H9 (cell line): ENCODE measurements at regions not wholly inside any gene's neighbourhood (a gene's known extent, or its start where the extent isn't known, plus 50 kb on each side); places are given as distances from the start of the nearest gene placed in this dataset.

ENCODE experiments used
- DNase-seq: peaks from one replicate; pipeline ENCODE4 v3.0.0-alpha.2; 2017
- H2AFZ ChIP-seq: one replicate; pipeline ENCODE4 v1.6.1; 2013; ENCODE audit warnings: mild to moderate bottlenecking, low read length, control low read depth, moderate library complexity
- H2AK5ac ChIP-seq: 2 replicates; pipeline ENCODE4 v1.6.1; 2013; ENCODE audit warnings: low read length, control low read depth, mixed read lengths; ENCODE audit not compliant: insufficient read length
- H2BK120ac ChIP-seq: one replicate; pipeline ENCODE4 v1.6.1; 2013; ENCODE audit warnings: low read depth, mild to moderate bottlenecking, low read length, control low read depth, inconsistent platforms; ENCODE audit not compliant: poor library complexity, severe bottlenecking
- H2BK12ac ChIP-seq: 2 replicates; pipeline ENCODE4 v1.6.1; 2013; ENCODE audit warnings: low read length, control low read depth, mixed read lengths, low read depth; ENCODE audit not compliant: insufficient read length
- H2BK15ac ChIP-seq: 2 replicates; pipeline ENCODE4 v1.6.1; 2013; ENCODE audit warnings: low read depth, low read length, control low read depth
- H2BK20ac ChIP-seq: one replicate; pipeline ENCODE4 v1.6.1; 2013; ENCODE audit warnings: low read depth, mild to moderate bottlenecking, low read length, control low read depth, inconsistent platforms; ENCODE audit not compliant: poor library complexity, severe bottlenecking
- H2BK5ac ChIP-seq: 2 replicates; pipeline ENCODE4 v1.6.1; 2013; ENCODE audit warnings: low read length, control low read depth, mixed read lengths; ENCODE audit not compliant: insufficient read length
- H3K14ac ChIP-seq: 2 replicates; pipeline ENCODE4 v1.6.1; 2013; ENCODE audit warnings: low read length, control low read depth; ENCODE audit not compliant: insufficient read depth
- H3K18ac ChIP-seq: 2 replicates; pipeline ENCODE4 v1.6.1; 2013; ENCODE audit warnings: low read depth, mild to moderate bottlenecking, mixed read lengths, low read length, control low read depth; ENCODE audit not compliant: insufficient read length
- H3K23ac ChIP-seq: 2 replicates; pipeline ENCODE4 v1.6.1; 2013; ENCODE audit warnings: low read length, control low read depth, mixed read lengths, low read depth; ENCODE audit not compliant: insufficient read length
- H3K23me2 ChIP-seq: 2 replicates; pipeline ENCODE4 v1.6.1; 2013; ENCODE audit warnings: low read depth, mild to moderate bottlenecking, mixed read lengths, low read length, control low read depth; ENCODE audit not compliant: insufficient read length, poor library complexity, severe bottlenecking
- H3K27ac ChIP-seq: 2 replicates; pipeline ENCODE4 v1.5.1; 2013; ENCODE audit warnings: low read length, control low read depth, mixed read lengths, low read depth; ENCODE audit not compliant: insufficient read length
- H3K27me3 ChIP-seq: 2 replicates; pipeline ENCODE4 v1.6.1; 2013; ENCODE audit warnings: low read length, control low read depth, inconsistent platforms; ENCODE audit not compliant: insufficient read depth
- H3K4ac ChIP-seq: 2 replicates; pipeline ENCODE4 v1.6.1; 2013; ENCODE audit warnings: low read depth, mild to moderate bottlenecking, control low read depth, inconsistent platforms, low read length, moderate library complexity
- H3K4me1 ChIP-seq: 2 replicates; pipeline ENCODE4 v1.6.1; 2013; ENCODE audit warnings: low read length, control low read depth, inconsistent platforms; ENCODE audit not compliant: insufficient read depth
- H3K4me2 ChIP-seq: 2 replicates; pipeline ENCODE4 v1.6.1; 2013; ENCODE audit warnings: low read length, control low read depth, mixed read lengths; ENCODE audit not compliant: insufficient read length, insufficient read depth
- H3K56ac ChIP-seq: 2 replicates; pipeline ENCODE4 v1.6.1; 2013; ENCODE audit warnings: low read depth, mild to moderate bottlenecking, mixed read lengths, low read length, control low read depth; ENCODE audit not compliant: insufficient read length
- H3K79me1 ChIP-seq: 2 replicates; pipeline ENCODE4 v1.6.1; 2013; ENCODE audit warnings: low read depth, mild to moderate bottlenecking, moderate library complexity, low read length, control low read depth, inconsistent platforms; ENCODE audit not compliant: insufficient read depth, poor library complexity, severe bottlenecking
- H3K79me2 ChIP-seq: 2 replicates; pipeline ENCODE4 v1.6.1; 2013; ENCODE audit warnings: low read length, control low read depth, inconsistent platforms; ENCODE audit not compliant: insufficient read depth
- H3K9ac ChIP-seq: 2 replicates; pipeline ENCODE4 v1.6.1; 2013; ENCODE audit warnings: low read length, control low read depth, mixed read lengths; ENCODE audit not compliant: insufficient read length; ENCODE audit errors: extremely low read depth
- H3K9me3 ChIP-seq: one replicate; pipeline ENCODE4 v1.6.1; 2013; ENCODE audit warnings: low read depth, low read length, inconsistent platforms; ENCODE audit not compliant: control insufficient read depth
- H3T11ph ChIP-seq: one replicate; pipeline ENCODE4 v1.6.1; 2013; ENCODE audit warnings: mild to moderate bottlenecking, low read length, control low read depth, inconsistent platforms
- H4K20me1 ChIP-seq: one replicate; pipeline ENCODE4 v1.6.1; 2013; ENCODE audit not compliant: control insufficient read depth, insufficient read length, insufficient read depth
- H4K5ac ChIP-seq: 2 replicates; pipeline ENCODE4 v1.6.1; 2013; ENCODE audit warnings: low read depth, mild to moderate bottlenecking, mixed read lengths, low read length, control low read depth; ENCODE audit not compliant: insufficient read length
- H4K8ac ChIP-seq: replicated peaks from 2 replicates; pipeline ENCODE4 v1.6.1; 2013; ENCODE audit warnings: low read length, control low read depth, mixed read lengths, low read depth; ENCODE audit not compliant: insufficient read length
- H4K91ac ChIP-seq: 2 replicates; pipeline ENCODE4 v1.6.1; 2013; ENCODE audit warnings: low read depth, mild to moderate bottlenecking, moderate library complexity, mixed read lengths, low read length, control low read depth; ENCODE audit not compliant: insufficient read length
- H3K27ac Mint-ChIP-seq, 3 experiments: 2 replicates in 2 of 3; 3 replicates in 1 of 3; pipeline ENCODE4 v1.8.0; 2020 to 2021; ENCODE audit warnings: mixed read lengths in 3 of 3, mild to moderate bottlenecking in 1 of 3, moderate library complexity in 1 of 3
- H3K27me3 Mint-ChIP-seq: 2 replicates; pipeline ENCODE4 v1.8.0; 2021; ENCODE audit warnings: low read depth, mild to moderate bottlenecking, moderate library complexity, mixed read lengths
- H3K36me3 Mint-ChIP-seq, 3 experiments: 2 replicates in 2 of 3; 3 replicates in 1 of 3; pipeline ENCODE4 v1.8.0; 2020 to 2021; ENCODE audit warnings: low read depth in 3 of 3, mixed read lengths in 3 of 3; ENCODE audit not compliant: insufficient read depth in 1 of 3
- H3K4me1 Mint-ChIP-seq, 2 experiments: 2 replicates each; pipeline ENCODE4 v1.8.0; 2020; ENCODE audit warnings: mixed read lengths in 2 of 2
- H3K4me3 Mint-ChIP-seq, 2 experiments: 2 replicates in 1 of 2; 3 replicates in 1 of 2; pipeline ENCODE4 v1.8.0; 2020 to 2021; ENCODE audit warnings: mild to moderate bottlenecking in 2 of 2, mixed read lengths in 2 of 2, moderate library complexity in 1 of 2
- H3K9me3 Mint-ChIP-seq, 2 experiments: 2 replicates in 1 of 2; 3 replicates in 1 of 2; pipeline ENCODE4 v1.8.0; 2020; ENCODE audit warnings: mild to moderate bottlenecking in 2 of 2, mixed read lengths in 2 of 2, moderate library complexity in 1 of 2
- CTCF ChIP-seq: fragments of 200-600 bp; sonication (generic); conservative IDR thresholded peaks from 3 replicates; pipeline ENCODE4 v1.8.0; 2021; ENCODE audit warnings: antibody characterized with exemption, mild to moderate bottlenecking
- WGBS: extraction: QIAGEN DNeasy Blood & Tissue Kit; methylation state at CpG from one replicate; pipeline ENCODE4 v1.1.7; 2013; ENCODE audit warnings: missing lambda C conversion rate, low lambda C conversion rate, mixed read lengths; ENCODE audit not compliant: insufficient read length; ENCODE audit errors: extremely low coverage; 5-methylcytosine and 5-hydroxymethylcytosine counted together

- no peak overlapping the region for H3K4me3 Mint-ChIP-seq
- Histone ChIP-seq H2BK120ac (no peak overlapping the region), H3K4me1 (no peaks in the 10 kb centered on the region), H4K8ac (no peak overlapping the region), H3K18ac (no peak overlapping the region), H2AFZ (no peak overlapping the region), H3K4me2 (no peak overlapping the region), H3K4ac (no peak overlapping the region), H3K9ac (no peak overlapping the region), H2BK12ac (no peak overlapping the region), H3K27ac (no peak overlapping the region), H3K14ac (no peak overlapping the region), H3K9me3 (no peaks in the 10 kb centered on the region), H3K23me2 (no peaks in the 10 kb centered on the region), H2AK5ac (no peak overlapping the region), H3K79me1 (no peaks in the 10 kb centered on the region), H2BK5ac (no peak overlapping the region), H3K23ac (no peak overlapping the region), H3K27me3 (no peaks in the 10 kb centered on the region), H4K91ac (no peak overlapping the region), H2BK20ac (no peak overlapping the region), H4K5ac (no peak overlapping the region), H3K56ac (no peak overlapping the region), H3T11ph (no peak overlapping the region), H3K79me2 (no peaks in the 10 kb centered on the region), H2BK15ac (no peak overlapping the region), H4K20me1 (no peaks in the 10 kb centered on the region)
- H3K27ac Mint-ChIP-seq: no peak overlapping the region
- DNase-seq: no peak
- H3K9me3 Mint-ChIP-seq: no peaks in the 10 kb centered on the region
- H3K27me3 Mint-ChIP-seq: no peaks in the 10 kb centered on the region
- no CpG with 5 or more reads among the region's 4 CpGs for WGBS
- H3K36me3 Mint-ChIP-seq: no peaks in the 10 kb centered on the region
- no peak for TF ChIP-seq CTCF
- peaks cover 7 to 8% of the 10 kb centered on the region in 2 experiments for H3K4me1 Mint-ChIP-seq
Observed at GRCh38 chr4:188639479-188640100, 500.3 kb downstream of the TRIML1 start.
